Central memory CD4-positive, alpha-beta T cell (primary cell): ENCODE measurements at regions not wholly inside any gene's neighbourhood (a gene's known extent, or its start where the extent isn't known, plus 50 kb on each side); places are given as distances from the start of the nearest gene placed in this dataset.

Source experiments
- DNase-seq: peaks from one replicate; pipeline ENCODE4 v3.0.0; 2022

DNA sequence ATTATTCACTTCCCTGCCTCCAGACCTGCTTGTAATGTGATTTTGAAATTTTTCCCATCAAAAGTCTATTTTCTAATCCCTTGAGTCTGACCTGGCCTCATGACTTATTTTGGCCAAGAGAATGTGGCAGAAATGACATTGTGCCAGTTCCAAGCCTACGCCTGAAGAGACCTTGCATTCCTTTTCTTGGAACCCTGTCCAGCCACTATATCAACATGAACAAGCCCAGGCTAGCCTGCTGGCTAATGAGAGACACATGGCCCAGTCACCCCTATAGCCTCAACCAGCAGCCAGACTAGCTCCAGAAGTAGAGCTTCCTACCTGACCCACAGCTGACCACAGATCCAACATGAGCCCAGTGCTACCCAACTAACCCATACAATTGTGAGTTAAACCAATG is 121.1 kb upstream of the ACP3 start:
- DNase-seq: no peak

DNA sequence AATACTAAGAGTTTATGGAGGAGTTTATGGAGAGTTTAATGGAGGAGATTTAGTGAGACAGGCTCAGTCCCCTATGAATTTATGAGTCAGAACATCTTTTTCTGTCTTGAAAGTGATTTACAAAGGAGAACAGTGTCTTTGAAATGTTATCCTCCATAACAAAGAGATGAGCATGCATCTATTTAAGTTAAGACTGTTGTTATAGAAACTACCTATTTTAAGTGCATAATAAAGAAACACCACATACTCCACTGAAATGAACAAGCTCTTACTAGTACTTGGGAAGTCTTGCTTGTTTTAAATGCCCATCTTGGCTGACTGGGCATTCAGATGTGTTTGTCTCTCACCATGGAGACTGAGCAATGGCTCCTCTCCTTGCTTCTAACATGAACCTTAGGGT is 118.7 kb upstream of the ACP3 start:
- DNase-seq: no peak

GRCh38 chr3:132199451-132199850 is 117.8 kb upstream of the ACP3 start:
- no peak for DNase-seq

DNA sequence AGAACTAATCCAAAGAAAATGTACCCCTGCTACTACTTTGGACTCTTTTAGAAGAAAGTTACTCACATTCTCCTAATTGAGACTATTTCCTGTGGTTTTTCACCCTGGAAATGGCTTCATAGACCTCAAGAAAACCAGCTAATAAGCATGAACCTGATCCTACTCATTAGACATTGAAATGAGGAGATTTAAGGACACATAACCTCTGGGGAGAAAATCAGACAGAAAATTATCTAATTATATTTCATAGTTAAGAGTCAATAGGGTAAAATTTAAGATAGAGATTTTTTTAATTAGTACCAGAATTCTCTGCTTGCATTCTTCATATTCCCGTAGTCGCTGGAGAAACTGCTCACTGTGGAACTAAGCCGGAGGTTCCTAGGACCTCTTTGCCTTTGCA is 114.6 kb upstream of the ACP3 start:
- no peak for DNase-seq

- DNase-seq: no peak
Measured at GRCh38 chr3:132203889-132204596, 113.2 kb upstream of the ACP3 start.

- no peak for DNase-seq
Measured at GRCh38 chr3:132205609-132206008, 111.6 kb upstream of the ACP3 start.

DNA sequence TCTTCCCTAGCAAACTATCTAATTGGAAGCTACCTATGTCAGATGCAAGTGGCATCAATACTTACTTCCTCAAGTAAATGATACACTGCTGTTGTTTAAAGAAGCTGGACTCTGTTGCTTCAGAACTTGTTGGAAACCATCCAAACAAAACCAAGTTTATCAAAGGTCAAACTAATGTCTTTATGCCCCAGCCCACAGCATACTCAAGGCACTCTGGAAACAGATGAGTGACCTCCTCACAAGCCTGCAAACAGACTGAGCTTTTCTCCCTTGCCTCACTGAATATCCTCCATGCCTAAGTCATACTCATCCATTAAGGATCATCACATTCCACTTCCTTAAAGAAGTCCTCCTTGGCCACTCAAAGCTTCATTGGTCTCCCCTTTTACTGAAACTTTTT is 107.4 kb upstream of the ACP3 start:
- no peak for DNase-seq

DNA sequence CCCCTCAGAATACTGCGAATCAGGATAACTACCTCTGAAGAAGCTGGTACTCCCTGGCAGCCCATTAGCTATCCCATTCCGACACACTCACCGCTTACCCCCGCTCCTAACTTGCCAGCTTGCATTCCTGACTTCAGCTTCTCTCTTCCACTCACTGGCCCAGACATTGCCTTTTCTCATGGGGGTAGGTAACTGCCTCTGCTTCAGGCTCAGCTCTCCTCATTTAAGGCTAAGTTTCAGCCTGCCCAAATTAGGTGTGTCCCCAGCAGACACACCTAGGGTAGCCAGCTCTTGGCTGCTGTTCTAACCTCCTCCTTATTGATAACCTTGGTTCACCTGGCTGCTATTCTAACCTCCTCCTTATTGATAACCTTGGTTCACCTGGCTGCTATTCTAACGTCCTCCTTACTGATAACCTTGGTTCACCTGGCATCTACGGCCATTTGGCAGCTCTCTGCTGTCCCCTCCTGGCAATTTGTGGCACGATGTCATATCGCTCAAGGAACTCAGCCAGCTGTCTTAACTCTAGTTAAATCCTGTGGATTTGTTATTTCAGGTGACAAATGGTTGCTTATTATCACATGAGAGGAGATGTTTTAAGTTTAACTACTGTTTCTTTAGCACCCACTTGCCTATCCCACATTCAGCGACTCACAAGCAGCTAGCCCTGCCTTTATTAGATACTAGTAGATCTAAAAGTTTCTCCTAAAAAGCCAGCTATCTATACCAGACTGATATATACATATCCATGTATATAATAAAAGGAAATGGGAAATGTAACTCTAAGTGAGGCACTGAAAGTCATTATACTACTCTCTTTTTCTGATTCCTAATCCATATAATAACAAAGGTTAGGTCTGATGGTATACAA is 106.5 kb upstream of the ACP3 start:
- DNase-seq: no peak

GRCh38 chr3:132211896-132212295 is 105.3 kb upstream of the ACP3 start:
- DNase-seq: no peak

- no peak for DNase-seq
Measured at GRCh38 chr3:132218817-132219755, 98.1 kb upstream of the ACP3 start.

DNA sequence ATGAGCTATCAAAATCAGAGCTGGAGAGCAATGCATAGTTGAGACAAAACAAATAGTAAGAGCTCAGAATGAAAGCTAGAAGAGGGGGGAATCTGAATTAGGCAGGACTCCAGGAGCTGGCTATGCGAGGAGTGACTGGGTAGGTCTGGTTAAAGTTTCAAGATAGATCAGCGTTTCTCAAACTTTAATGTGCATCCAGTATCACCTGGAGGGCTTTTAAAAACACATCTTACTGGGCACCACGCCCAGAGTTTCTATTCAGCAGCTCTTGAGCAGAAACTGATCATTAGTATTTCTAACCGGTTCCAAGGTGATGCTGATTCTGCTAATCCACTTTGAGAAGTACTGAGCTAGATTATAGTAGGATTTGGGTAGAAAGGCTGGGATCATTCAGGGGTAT is 96.2 kb upstream of the ACP3 start:
- no peak for DNase-seq

- no peak for DNase-seq
Measured at GRCh38 chr3:132222868-132223538, 94.2 kb upstream of the ACP3 start.

DNA sequence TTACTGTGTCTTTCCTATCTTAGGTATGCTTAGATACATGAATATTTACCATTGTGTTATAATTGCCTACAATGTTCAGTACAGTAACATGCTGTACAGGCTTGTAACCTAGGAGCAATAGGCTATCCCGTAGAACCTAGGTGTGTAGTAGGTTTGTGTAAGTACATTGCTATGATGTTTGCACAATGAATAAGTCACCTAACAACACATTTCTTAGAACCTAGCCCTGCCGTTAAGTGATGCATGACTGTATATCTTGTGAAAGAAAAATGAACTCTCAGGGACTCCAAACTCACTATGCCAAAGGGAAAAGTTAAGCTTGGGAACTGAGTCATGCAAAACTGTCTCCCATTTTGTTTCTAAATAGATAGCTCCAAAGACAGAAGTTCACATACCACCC is 91.5 kb upstream of the ACP3 start:
- no peak for DNase-seq

- no peak for DNase-seq
Measured at GRCh38 chr3:132228923-132229322, 88.3 kb upstream of the ACP3 start.

DNA sequence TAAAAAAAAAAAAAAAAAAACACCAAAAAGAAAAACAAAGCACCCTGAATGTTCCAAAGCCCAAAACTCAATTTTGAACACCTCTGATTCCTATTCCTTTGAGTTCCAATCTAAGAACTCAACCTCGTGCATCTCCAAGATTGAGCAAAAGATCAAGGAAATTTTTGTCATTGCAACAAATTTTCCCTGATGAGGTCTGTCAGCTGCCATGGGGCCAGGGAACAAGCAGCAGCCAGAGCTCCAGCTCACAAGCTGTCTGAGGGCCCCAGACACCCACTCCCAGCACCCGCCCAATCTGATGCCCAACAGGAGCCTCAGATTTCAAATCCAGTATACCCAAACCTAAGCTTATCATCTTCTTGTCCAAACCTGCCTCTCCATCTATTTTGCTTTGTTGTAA is 87.6 kb upstream of the ACP3 start:
- DNase-seq: no peak

DNA sequence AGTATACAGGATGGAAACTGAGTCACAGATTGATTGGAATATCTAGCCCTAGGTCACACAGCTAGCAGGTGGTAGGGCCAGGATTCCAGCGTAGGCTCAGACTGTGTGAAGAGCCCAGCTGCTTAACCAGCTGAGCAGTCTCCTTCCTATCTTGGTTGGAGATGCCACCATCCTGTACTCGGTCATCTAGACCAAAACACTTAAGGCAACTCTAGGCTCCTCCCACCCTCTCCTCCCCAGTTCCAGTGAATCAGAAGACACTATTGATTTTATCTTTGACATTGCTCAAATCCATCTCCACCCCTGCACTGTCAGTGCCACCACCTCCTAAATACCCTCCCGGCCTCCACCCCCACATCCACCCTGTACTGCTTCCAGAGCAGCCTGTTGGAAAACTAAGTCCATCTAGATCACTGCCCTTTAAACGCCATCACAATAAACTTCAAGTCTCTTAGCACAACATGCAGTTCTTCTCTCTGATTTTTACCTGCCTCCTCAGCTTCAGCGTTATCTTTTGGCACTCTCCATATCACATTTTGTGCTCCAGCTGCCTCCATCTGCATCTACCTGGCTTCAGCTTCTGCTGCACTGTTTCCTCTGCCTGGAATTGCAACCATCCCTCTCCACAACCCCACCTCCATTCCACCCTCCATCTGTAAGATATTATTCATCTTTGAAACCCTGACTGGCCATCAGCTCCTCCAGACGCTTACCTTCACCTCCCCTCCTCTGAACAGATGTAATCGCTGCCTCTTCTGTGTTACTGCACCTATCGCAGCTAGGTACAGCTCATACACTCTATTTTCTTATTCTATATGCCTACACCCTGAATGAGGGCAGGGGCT is 86.8 kb upstream of the ACP3 start:
- DNase-seq: no peak

DNA sequence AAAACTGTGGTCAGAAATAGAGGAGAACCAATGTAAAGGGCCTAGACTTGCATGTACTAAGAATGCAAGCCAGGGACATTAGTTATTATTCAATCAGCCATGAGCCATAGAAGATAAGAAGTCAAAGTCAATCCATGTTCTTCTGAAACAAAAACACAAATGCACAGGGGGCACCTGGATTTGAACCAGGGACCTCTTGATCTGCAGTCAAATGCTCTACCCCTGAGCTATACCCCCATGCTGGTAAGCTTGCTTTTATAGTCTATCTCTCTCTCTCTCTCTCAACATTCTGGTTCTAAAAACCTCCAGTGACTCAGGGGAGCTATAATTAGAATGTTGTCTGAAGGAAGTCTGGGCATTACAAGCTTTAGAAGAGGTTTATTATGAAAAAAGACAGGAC is 85.6 kb upstream of the ACP3 start:
- DNase-seq: no peak

- no peak for DNase-seq
Measured at GRCh38 chr3:132232231-132232792, 84.9 kb upstream of the ACP3 start.

DNA sequence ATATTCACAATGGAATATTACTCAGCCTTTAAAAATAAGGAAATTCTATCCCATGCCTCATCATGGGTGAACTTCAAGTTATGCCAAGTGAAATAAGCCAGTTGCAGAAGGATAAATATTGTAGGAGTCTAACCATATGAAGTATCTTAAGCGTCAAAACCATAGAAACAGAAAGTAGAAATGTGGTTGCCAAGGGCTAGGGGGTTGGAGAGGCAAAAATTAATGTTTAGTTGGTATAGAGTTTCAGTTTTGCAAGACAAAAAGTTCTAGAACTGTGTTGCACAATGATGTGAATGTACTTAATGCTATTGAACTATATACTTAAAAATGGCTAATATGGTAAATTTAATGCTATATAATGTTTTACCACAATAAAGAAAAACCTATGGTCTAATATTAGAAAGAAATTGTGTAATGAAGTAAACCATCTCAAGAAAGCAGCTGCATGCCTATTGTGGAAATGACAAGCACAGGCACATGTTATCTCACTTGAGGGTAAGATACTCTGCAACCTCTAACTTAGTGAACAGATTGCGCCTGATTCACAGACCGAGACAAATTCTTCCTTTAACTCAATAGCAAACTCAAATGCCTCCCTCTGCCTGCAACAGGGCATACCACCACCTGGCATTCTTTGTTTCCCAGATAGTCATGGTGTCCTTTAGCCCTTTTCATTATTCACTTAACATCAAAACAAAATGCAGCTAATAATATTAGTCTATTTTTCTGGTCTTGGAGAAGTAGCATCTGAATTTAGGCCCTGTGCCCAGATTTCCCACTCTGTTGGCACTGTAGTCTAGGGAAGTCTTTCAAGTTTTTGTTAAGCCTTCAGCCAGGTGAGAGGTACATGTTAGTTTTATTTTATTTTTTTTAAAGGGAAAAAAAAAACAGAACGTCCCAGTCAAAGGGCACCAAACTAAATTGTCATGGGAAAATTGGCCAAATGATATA is 80.2 kb upstream of the ACP3 start:
- no peak for DNase-seq

DNA sequence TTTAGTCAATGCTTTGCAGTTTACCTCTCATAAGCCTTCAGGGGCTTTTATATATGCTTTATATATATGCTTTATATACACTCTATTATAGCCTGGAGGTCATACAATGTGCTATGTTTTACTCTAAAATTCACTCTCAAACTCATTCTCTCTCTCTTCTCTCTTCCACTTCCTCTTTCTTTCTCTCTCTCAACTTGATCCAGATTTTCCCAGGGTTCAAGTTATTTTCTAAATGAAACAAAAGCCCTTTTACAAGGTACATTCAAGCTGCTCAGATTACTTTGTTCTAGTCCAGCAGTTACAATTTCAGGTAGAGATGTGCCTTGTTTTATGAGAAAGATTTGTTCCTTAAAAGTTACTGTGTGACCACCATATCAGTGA is 79.6 kb upstream of the ACP3 start:
- DNase-seq: no peak
